Peyer's patch (tissue), 4 donors: ENCODE measurements at regions not wholly inside any gene's neighbourhood (a gene's known extent, or its start where the extent isn't known, plus 50 kb on each side); places are given as distances from the start of the nearest gene placed in this dataset.

Source experiments
- DNase-seq, 3 donors: peaks; one replicate each; pipeline ENCODE4 v3.0.0-alpha.2; 2017 to 2019
- H3K27ac ChIP-seq, 4 donors: fragments of 200-600 bp; sonication (generic); one replicate each; pipeline ENCODE4 v1.5.1; 2016 to 2019
- H3K27me3 ChIP-seq, 2 donors: fragments of 200-600 bp; sonication (generic); one replicate each; pipeline ENCODE4 v1.5.1; 2019
- H3K36me3 ChIP-seq, 3 donors: fragments of 200-600 bp; sonication (generic); one replicate each; pipeline ENCODE4 v1.5.1; 2016 to 2019
- H3K4me1 ChIP-seq, 4 donors: fragments of 200-600 bp; sonication (generic); one replicate each; pipeline ENCODE4 v1.5.1; 2016 to 2019
- H3K4me3 ChIP-seq, 4 donors: fragments of 200-600 bp; sonication (generic); 1 replicate in 3 of 4; 2 replicates in 1 of 4; pipeline ENCODE4 v1.5.1; 2016 to 2019; ENCODE audit warnings: mild to moderate bottlenecking in 1 of 4
- H3K9me3 ChIP-seq, 4 donors: fragments of 200-600 bp; sonication (generic); one replicate each; pipeline ENCODE4 v1.5.1; 2016 to 2019; ENCODE audit warnings: mild to moderate bottlenecking in 1 of 4
- POLR2A ChIP-seq, 2 donors: fragments of 450-650 bp; IDR thresholded peaks; one replicate each; pipeline ENCODE4 v1.5.1; 2017; ENCODE audit warnings: antibody characterized with exemption in 2 of 2, mild to moderate bottlenecking in 2 of 2, moderate library complexity in 2 of 2
- TF ChIP-seq, protein P1 (sequence below), 6 experiments: fragments of 450-650 bp in 4 of 6; fragments of 200-600 bp in 2 of 6; sonication (generic) in 1 of 6; IDR thresholded peaks; one replicate each; pipeline ENCODE4 v1.5.1; 2017 to 2019; ENCODE audit warnings: antibody characterized with exemption in 6 of 6, mild to moderate bottlenecking in 3 of 6, moderate library complexity in 1 of 6

DNA sequence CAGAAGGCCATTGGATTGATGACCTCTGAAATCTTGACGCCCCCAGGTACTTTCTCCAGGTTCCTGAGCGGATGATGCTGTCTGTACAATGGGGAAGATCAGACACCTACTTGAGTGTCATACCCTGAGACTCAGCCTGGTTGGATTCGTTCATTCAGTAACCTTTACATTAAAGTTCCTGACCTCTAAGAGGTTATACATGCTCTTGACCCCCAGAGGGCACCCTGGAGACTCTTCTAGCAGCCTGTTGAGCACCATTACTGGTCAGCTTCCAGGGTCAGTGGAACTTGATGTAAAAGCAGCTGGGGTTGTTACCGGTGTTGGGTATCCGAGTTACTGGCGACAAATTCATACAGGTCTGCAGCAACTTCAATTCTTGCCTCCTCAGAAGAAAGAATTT, 114.3 kb upstream of the ZNF678 start:
- H3K9me3 ChIP-seq: no peaks in the 10 kb centered on the region
- DNase-seq: peak in 1 of 3 donors; percentile 53
- TF ChIP-seq, protein P1, sequence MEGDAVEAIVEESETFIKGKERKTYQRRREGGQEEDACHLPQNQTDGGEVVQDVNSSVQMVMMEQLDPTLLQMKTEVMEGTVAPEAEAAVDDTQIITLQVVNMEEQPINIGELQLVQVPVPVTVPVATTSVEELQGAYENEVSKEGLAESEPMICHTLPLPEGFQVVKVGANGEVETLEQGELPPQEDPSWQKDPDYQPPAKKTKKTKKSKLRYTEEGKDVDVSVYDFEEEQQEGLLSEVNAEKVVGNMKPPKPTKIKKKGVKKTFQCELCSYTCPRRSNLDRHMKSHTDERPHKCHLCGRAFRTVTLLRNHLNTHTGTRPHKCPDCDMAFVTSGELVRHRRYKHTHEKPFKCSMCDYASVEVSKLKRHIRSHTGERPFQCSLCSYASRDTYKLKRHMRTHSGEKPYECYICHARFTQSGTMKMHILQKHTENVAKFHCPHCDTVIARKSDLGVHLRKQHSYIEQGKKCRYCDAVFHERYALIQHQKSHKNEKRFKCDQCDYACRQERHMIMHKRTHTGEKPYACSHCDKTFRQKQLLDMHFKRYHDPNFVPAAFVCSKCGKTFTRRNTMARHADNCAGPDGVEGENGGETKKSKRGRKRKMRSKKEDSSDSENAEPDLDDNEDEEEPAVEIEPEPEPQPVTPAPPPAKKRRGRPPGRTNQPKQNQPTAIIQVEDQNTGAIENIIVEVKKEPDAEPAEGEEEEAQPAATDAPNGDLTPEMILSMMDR (IDR thresholded peaks at IDR 0.05): peak in 2 of 6 experiments; percentile 17 to 37
- no peak for TF ChIP-seq POLR2A (IDR thresholded peaks at IDR 0.05)

GRCh38 chr1:227447531-227447990, 115.8 kb upstream of the ZNF678 start:
- Histone ChIP-seq H3K9me3 (no peaks in the 10 kb centered on the region), H3K27ac (no peak overlapping the region), H3K4me3 (peak overlapping the region in 1 of 4 donors; percentile 17), H3K27me3 (no peaks in the 10 kb centered on the region), H3K4me1 (no peaks in the 10 kb centered on the region), H3K36me3 (no peaks in the 10 kb centered on the region)
- TF ChIP-seq, protein P1 (IDR thresholded peaks at IDR 0.05): peak in 2 of 6 experiments; percentile 33 to 48
- TF ChIP-seq POLR2A (IDR thresholded peaks at IDR 0.05): no peak
- DNase-seq: peak in 1 of 3 donors; percentile 60

More for the DNA sequence above, 114.3 kb upstream of the ZNF678 start:
- H3K27me3 ChIP-seq: no peaks in the 10 kb centered on the region
- no peaks in the 10 kb centered on the region for H3K36me3 ChIP-seq
- no peak overlapping the region for H3K27ac ChIP-seq
- H3K4me1 ChIP-seq: no peaks in the 10 kb centered on the region
- no peak overlapping the region for H3K4me3 ChIP-seq

- DNase-seq: no peak
- TF ChIP-seq POLR2A (IDR thresholded peaks at IDR 0.05): no peak
- TF ChIP-seq, protein P1 (IDR thresholded peaks at IDR 0.05): no peak
Observed at GRCh38 chr1:227445746-227446145, 117.6 kb upstream of the ZNF678 start.

GRCh38 chr1:227445092-227445674, 118.2 kb upstream of the ZNF678 start:
- TF ChIP-seq, protein P1 (IDR thresholded peaks at IDR 0.05): no peak
- TF ChIP-seq POLR2A (IDR thresholded peaks at IDR 0.05): no peak
- no peak for DNase-seq
- H3K36me3 ChIP-seq: no peaks in the 10 kb centered on the region
- no peak overlapping the region for H3K4me3 ChIP-seq
- H3K27ac ChIP-seq: no peak overlapping the region
- no peaks in the 10 kb centered on the region for H3K4me1 ChIP-seq
- H3K9me3 ChIP-seq: no peaks in the 10 kb centered on the region
- no peaks in the 10 kb centered on the region for H3K27me3 ChIP-seq

More at GRCh38 chr1:227445746-227446145, 117.6 kb upstream of the ZNF678 start:
- Histone ChIP-seq H3K4me1 (no peaks in the 10 kb centered on the region), H3K27ac (no peak overlapping the region), H3K9me3 (no peaks in the 10 kb centered on the region), H3K36me3 (no peaks in the 10 kb centered on the region), H3K4me3 (no peak overlapping the region), H3K27me3 (no peaks in the 10 kb centered on the region)

DNA sequence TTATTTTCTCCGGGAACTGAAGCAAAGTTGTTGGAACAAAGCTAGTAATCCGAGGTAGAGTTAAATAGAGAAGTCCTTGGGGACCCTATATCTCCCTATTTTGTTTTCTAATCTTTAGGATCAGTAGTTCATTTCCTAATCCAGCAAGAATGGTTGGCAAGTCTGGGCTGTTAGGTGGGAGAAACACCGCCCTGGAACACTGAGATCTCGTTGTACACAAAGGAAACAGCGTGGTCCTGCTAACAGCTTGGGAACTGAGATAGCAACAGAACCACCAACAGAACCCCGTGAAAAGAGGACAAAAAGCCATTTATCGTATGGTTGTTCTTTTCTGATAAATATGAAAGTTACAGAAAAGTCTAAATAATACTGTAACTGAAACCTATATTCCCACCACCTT, 121.9 kb upstream of the CDC42BPA start:
- Histone ChIP-seq H3K4me3 (no peak overlapping the region), H3K27ac (no peak overlapping the region)
- DNase-seq: no peak

More for the DNA sequence above, 121.9 kb upstream of the CDC42BPA start:
- H3K27me3 ChIP-seq: no peaks in the 10 kb centered on the region
- no peaks in the 10 kb centered on the region for H3K4me1 ChIP-seq
- H3K9me3 ChIP-seq: no peaks in the 10 kb centered on the region
- no peak for TF ChIP-seq POLR2A (IDR thresholded peaks at IDR 0.05)
- TF ChIP-seq, protein P1 (IDR thresholded peaks at IDR 0.05): no peak
- no peaks in the 10 kb centered on the region for H3K36me3 ChIP-seq
